H1 (cell line): ENCODE measurements at regions not wholly inside any gene's neighbourhood (a gene's known extent, or its start where the extent isn't known, plus 50 kb on each side); places are given as distances from the start of the nearest gene placed in this dataset.

Source experiments
- CEBPB ChIP-seq: IDR thresholded peaks from 2 replicates; pipeline ENCODE4 v1.6.1; 2012; ENCODE audit warnings: low read depth, low read length
- GTF2F1 ChIP-seq: IDR thresholded peaks from 2 replicates; pipeline ENCODE4 v1.6.1; 2012; ENCODE audit warnings: low read depth, low read length, improper control_type of control experiment, borderline replicate concordance
- JUND ChIP-seq: IDR thresholded peaks from 2 replicates; pipeline ENCODE4 v1.6.1; 2011; ENCODE audit warnings: mild to moderate bottlenecking, improper control_type of control experiment, low read length
- RFX5 ChIP-seq: IDR thresholded peaks from 2 replicates; pipeline ENCODE4 v1.6.1; 2011; ENCODE audit warnings: low read depth, low read length, improper control_type of control experiment, borderline replicate concordance
- RNF2 ChIP-seq: fragments of 200-900, 300-1000 bp; sonication (generic); IDR thresholded peaks from 2 replicates; pipeline ENCODE4 v1.7.1; 2016; ENCODE audit warnings: borderline replicate concordance, low read depth, mild to moderate bottlenecking, antibody characterized with exemption, low read length; ENCODE audit not compliant: poor library complexity, severe bottlenecking; ENCODE audit errors: missing control alignments
- SRF ChIP-seq: IDR thresholded peaks from 2 replicates; pipeline ENCODE4 v1.6.1; 2011; ENCODE audit warnings: mild to moderate bottlenecking, low read depth, low read length, moderate library complexity
- SUZ12 ChIP-seq: fragments of 200-600 bp; sonication (generic); IDR thresholded peaks from 2 replicates; pipeline ENCODE4 v1.6.1; 2012; ENCODE audit warnings: mild to moderate bottlenecking, inconsistent platforms, low read length, moderate library complexity, mixed read lengths
- TF ChIP-seq, protein P1 (sequence below): IDR thresholded peaks from 2 replicates; pipeline ENCODE4 v1.6.1; 2011; ENCODE audit warnings: low read length, improper control_type of control experiment
- TF ChIP-seq, protein P2 (sequence below), 3 experiments: IDR thresholded peaks; 1 replicate in 2 of 3; 2 replicates in 1 of 3; pipeline versions ENCODE4 v1.5.1 to v1.6.1; 2011; ENCODE audit warnings: low read length in 3 of 3, mild to moderate bottlenecking in 3 of 3, inconsistent platforms in 2 of 3, low read depth in 1 of 3, moderate library complexity in 1 of 3; ENCODE audit not compliant: insufficient read depth in 1 of 3; ENCODE audit errors: control extremely low read depth in 1 of 3

DNA sequence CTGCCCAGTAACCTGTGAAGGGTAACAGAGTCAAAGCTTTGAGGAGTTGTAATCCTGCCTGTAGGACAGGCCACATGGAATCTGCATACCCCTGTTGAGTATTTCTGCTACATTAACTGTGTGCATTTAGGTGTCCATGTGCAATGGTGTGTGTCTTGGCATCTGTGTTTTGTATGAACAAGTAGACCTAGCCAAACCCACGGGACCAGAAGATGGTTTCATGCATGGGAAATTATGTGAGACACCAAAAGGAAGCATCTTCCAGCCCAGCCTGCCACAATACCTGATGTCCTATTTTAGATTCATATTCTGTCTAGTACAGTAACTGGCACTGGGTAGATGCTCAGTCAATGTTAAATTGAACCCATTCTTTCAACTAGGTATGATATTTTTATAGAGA, 70.8 kb upstream of the KCND3 start:
- TF ChIP-seq RFX5 (no peak), SUZ12 (no peak), RNF2 (no peak), GTF2F1 (no peak), JUND (no peak), SRF (no peak), CEBPB (no peak)
- TF ChIP-seq, protein P1, sequence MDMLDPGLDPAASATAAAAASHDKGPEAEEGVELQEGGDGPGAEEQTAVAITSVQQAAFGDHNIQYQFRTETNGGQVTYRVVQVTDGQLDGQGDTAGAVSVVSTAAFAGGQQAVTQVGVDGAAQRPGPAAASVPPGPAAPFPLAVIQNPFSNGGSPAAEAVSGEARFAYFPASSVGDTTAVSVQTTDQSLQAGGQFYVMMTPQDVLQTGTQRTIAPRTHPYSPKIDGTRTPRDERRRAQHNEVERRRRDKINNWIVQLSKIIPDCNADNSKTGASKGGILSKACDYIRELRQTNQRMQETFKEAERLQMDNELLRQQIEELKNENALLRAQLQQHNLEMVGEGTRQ: no peak
- TF ChIP-seq, protein P2, sequence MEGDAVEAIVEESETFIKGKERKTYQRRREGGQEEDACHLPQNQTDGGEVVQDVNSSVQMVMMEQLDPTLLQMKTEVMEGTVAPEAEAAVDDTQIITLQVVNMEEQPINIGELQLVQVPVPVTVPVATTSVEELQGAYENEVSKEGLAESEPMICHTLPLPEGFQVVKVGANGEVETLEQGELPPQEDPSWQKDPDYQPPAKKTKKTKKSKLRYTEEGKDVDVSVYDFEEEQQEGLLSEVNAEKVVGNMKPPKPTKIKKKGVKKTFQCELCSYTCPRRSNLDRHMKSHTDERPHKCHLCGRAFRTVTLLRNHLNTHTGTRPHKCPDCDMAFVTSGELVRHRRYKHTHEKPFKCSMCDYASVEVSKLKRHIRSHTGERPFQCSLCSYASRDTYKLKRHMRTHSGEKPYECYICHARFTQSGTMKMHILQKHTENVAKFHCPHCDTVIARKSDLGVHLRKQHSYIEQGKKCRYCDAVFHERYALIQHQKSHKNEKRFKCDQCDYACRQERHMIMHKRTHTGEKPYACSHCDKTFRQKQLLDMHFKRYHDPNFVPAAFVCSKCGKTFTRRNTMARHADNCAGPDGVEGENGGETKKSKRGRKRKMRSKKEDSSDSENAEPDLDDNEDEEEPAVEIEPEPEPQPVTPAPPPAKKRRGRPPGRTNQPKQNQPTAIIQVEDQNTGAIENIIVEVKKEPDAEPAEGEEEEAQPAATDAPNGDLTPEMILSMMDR (IDR thresholded peaks at IDR 0.05; ENCODE audit: control extremely low read depth in 1 of 3, insufficient read depth in 1 of 3, low read depth in 1 of 3, low read length in 3 of 3): no peak
